Renal pelvis (tissue), 1 donor: ENCODE measurements at regions not wholly inside any gene's neighbourhood (a gene's known extent, or its start where the extent isn't known, plus 50 kb on each side); places are given as distances from the start of the nearest gene placed in this dataset.
"Not testable (repeated sequence)": the region's sequence is repeated elsewhere in the genome, so short reads cannot be mapped to it uniquely, and the experiment has no call there.

Experiments used
- DNase-seq: peaks from one replicate; pipeline ENCODE4 v3.0.0-alpha.2; 2013

DNA sequence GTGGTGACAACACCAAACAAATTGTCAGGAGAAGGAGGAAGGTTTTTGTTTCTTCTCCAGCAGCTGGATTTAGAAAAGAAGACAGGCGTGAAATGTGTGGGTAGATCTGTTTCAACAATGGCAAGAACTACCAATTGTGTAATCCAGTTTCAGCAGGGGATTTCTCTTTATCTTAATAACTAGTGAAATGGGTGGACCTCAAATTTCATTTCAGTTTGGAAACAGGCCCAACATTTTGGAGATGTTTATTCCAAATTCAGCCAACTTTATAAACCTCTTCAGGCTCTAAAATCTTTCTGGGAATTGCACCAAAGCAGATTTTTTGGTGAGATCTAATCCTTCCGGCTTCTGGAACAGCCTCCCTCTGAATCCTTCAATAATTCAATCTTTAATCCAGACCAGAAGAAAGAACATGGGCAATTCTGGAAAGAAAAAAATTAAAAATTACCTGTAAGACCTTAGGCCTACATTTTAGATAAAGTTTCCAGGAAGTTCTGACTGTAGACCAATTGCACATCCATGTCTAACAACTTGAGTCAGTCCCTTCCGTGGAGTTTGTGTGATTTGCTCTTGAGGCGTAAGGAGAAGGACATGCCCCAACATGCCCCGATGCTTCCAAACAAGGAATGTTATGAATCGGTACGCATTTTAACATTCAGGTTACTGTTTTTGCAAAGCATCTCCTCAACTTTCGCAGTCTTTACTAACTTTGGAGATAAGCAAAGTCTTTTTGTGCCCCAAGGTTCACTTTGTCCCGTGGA is 423.6 kb downstream of the IRX1 start:
- no peak for DNase-seq

GRCh38 chr5:4019841-4020240 is 424.2 kb downstream of the IRX1 start:
- DNase-seq = no peak

DNA sequence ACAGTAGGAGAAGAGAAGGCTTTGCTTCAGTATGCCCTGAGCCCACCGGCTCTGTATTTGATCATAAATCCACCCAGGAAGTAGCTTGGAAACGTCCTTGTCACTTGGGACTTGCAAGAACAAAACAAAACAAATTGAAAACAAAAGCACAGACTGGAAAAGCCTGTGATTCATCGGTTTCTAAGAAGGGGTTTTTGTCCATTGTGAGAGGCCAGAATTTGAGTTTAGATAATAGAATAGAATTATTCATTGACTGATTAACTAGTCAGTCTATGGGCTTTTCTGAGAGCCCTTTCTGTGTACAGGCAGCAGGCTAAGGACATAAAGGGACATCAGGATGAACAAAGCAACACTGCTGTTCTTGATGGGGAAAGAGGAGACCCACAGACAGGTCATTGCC is 424.8 kb downstream of the IRX1 start:
- DNase-seq = no peak

GRCh38 chr5:4022056-4022670 is 426.5 kb downstream of the IRX1 start:
- no peak for DNase-seq

- DNase-seq = no peak
Observed at GRCh38 chr5:4023091-4023752, 427.6 kb downstream of the IRX1 start.

- DNase-seq = no peak
Observed at GRCh38 chr5:4023753-4024335, 428.2 kb downstream of the IRX1 start.

DNA sequence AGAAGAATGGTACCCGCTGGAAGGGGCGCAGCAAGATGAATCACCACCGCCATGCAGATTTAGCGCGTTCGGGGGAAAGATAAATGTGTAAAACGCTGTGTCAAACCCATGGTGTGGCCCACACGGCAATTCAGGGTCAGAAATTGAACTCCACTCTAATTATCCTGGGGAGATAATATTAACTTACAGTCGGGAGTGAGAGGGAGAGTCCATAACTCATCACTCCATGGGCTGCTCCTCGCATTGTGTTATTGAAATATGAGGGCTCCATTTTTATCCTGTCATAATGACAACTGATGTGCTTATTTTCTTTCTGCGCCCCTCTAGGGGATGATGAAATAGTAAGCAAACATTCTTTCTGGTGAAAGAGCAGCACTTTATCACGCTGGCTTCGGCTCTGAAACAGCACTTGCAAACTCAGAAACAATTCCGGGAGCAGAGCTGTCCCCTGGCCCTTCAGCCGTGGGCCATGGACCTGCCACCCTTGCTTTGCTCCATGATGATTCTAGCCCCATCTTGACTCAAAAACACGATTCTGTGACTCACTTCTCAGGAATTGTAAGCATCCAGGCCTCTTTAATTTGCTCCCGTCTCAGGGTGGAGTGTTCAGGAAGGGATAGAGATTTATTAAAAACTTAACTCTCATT is 431.6 kb downstream of the IRX1 start:
- DNase-seq = no peak

GRCh38 chr5:4028384-4028783 is 432.8 kb downstream of the IRX1 start:
- no peak for DNase-seq

DNA sequence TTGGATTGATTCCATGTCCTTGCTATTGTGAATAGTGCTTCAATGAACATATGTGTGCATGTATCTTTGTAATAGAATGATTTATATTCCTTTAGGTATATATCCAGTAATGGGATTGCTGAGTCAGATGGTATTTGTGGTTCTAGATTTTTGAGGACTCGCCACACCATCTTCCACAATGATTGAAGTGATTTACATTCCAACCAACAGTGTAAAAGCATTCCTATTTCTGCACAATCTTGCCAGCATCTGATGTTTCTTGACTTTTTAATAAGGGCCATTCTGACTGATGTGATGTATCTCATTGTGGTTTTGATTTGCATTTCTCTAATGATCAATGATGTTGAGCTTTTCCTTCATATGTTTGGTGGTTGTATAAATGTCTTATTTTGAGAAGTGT is 437.9 kb downstream of the IRX1 start:
- not testable (repeated sequence) for DNase-seq

GRCh38 chr5:4036861-4037260 is 441.2 kb downstream of the IRX1 start:
- DNase-seq = no peak

- no peak for DNase-seq
Observed at GRCh38 chr5:4038994-4039393, 443.4 kb downstream of the IRX1 start.

GRCh38 chr5:4042311-4042710 is 446.7 kb downstream of the IRX1 start:
- DNase-seq = no peak

DNA sequence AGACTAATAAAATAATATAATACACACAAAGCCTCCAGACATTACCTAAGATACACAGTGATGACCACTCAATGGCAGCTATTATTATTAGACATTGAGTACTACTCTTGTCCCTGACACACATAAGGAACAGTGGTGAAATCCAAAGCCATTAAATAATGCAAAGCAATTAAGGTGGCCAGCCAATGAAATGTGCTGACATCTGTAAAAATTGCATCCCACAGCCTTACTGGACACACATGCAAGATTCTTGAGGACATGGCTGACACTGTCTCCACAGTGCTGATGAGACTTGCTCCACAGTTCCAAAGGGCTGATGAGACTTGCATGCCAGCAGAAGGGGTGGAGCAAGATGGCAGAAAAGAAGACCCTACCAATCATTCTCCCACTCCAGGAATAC is 447.5 kb downstream of the IRX1 start:
- DNase-seq = no peak

DNA sequence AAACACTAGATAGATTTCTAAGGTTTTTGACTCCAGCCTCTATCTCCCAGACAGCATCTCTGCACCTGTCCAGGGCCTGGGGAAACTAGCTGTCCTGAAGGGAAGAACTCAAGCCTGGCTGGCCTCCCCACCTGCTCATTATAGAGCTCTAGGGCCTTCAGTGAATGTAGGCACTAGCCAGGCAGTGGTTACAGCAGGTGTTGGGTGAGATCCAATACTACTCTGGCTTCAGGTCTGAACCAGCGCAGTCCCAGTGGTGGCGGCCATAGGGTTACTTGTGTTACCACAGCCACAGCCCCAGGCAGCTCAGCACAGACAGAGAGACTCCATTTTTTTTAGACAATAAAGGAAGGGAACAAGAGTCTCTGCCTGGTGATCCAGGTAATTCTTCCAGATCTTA is 449.2 kb downstream of the IRX1 start:
- no peak for DNase-seq

DNA sequence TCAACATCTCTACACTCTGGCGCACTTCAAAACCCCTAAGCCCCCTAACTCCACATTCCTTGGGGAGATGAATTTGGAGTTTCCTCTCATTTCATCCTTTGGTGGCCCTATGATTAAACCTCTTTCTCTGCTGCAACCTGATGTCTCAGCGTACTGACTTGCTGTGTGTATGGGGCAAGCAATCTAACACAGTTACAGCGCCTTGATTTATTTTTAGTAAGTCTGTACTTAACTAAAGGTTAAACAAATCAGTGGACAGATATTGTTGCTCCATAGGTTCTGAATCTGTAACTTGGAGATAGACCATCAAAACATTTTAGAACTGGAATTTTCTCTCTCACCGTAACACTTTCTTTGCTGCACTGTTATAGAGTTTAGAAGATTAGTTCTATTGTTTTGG is 452.8 kb downstream of the IRX1 start:
- DNase-seq = no peak

DNA sequence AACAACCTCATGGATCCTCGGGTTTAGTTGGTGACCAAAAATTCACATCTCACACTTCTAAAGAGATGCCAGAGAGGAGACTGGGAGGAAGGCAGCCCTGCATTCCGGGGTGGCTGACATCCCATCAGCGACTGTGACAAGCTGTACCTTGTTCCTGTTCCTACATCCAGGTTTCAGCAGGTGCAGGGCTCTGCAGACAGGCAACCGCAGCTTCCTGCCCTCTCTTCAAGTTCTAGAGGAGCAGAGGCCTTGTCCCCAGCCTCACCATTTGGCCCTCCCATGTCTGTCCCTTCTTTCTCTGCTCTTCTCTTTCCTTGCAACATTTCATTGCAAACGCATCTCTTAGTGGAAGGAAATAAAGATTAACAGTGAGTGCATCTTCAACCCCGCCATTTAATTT is 454.6 kb downstream of the IRX1 start:
- DNase-seq = no peak

GRCh38 chr5:4053136-4053535 is 457.5 kb downstream of the IRX1 start:
- no peak for DNase-seq

- no peak for DNase-seq
Observed at GRCh38 chr5:4054092-4054491, 458.5 kb downstream of the IRX1 start.

DNA sequence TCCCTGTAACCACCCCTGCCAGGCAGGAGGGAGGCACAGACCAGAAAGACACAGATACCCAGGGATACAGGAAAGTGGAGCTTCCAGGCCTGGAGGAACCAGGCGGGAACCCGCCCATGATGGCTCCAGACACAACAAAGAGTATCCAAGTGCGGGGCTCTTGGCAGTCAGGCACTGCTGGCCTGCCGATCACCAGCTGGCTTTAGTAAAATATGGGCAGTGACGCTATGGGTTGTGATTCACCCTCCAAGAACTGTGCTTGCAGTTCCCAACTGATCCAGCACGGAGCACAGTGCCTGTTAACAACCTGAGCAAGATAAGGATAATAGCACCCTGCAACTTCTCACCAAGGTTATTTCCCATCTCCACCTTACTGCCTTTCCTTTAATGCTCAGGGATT is 463.3 kb downstream of the IRX1 start:
- no peak for DNase-seq

- DNase-seq = no peak
Observed at GRCh38 chr5:4065472-4066320, 470.1 kb downstream of the IRX1 start.

GRCh38 chr5:4068171-4068570 is 472.5 kb downstream of the IRX1 start:
- no peak for DNase-seq

GRCh38 chr5:4078544-4078943 is 482.9 kb downstream of the IRX1 start:
- DNase-seq = no peak
